ENCODE measurements at regions not wholly inside any gene's neighbourhood (a gene's known extent, or its start where the extent isn't known, plus 50 kb on each side); places are given as distances from the start of the nearest gene placed in this dataset.
"Not testable (repeated sequence)": the region's sequence is repeated elsewhere in the genome, so short reads cannot be mapped to it uniquely, and the experiment has no call there.

DNA sequence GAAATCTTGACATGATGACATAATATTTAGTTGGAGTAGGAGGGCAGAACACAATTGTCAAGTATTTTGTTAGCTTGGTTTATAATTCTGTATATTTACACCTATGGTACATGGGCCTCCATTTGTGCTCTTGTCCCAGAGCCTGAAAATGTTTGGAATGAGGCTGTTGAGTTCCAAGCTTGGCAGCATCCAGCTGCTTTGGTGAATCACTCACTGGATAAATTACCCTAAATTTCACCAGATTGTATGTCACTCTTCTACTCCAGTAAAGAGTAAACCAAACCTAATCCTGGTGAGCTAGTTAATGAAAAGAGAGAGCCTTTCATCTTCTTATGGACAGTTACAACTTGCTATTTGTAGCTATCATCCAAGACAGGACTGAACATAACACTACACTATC lies 928.7 kb downstream of the DIPK2A start:
- DNase-seq (ENCODE audit: extremely low spot score), result no peak
- ChIA-PET POLR2A (no interaction called here), CTCF (no interaction called here)
- TF ChIP-seq ZNF384 (IDR thresholded peaks at IDR 0.05), result no peak
- no peak for TF ChIP-seq SP1 (IDR thresholded peaks at IDR 0.05)
- no peak for TF ChIP-seq ARNT (IDR thresholded peaks at IDR 0.05)
- no peak for TF ChIP-seq FOXA1 (IDR thresholded peaks at IDR 0.05)
- TF ChIP-seq BHLHE40 (IDR thresholded peaks at IDR 0.05; ENCODE audit: borderline replicate concordance), result no peak
- TF ChIP-seq HDGF (IDR thresholded peaks at IDR 0.05; ENCODE audit: borderline replicate concordance), result no peak
- no peak for TF ChIP-seq SUZ12 (IDR thresholded peaks at IDR 0.05)
- TF ChIP-seq L3MBTL2 (conservative IDR thresholded peaks at IDR 0.05), result no peak
- TF ChIP-seq LEF1 (IDR thresholded peaks at IDR 0.05; ENCODE audit: borderline replicate concordance), result no peak
- TF ChIP-seq FOXK2 (IDR thresholded peaks at IDR 0.05), result no peak
- no peak for TF ChIP-seq CTBP1 (IDR thresholded peaks at IDR 0.05; ENCODE audit: borderline replicate concordance)
- TF ChIP-seq TARDBP (IDR thresholded peaks at IDR 0.05), result no peak
- TF ChIP-seq, protein P1, sequence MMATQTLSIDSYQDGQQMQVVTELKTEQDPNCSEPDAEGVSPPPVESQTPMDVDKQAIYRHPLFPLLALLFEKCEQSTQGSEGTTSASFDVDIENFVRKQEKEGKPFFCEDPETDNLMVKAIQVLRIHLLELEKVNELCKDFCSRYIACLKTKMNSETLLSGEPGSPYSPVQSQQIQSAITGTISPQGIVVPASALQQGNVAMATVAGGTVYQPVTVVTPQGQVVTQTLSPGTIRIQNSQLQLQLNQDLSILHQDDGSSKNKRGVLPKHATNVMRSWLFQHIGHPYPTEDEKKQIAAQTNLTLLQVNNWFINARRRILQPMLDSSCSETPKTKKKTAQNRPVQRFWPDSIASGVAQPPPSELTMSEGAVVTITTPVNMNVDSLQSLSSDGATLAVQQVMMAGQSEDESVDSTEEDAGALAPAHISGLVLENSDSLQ (IDR thresholded peaks at IDR 0.05), result no peak
- TF ChIP-seq FOXM1 (IDR thresholded peaks at IDR 0.05; ENCODE audit: borderline replicate concordance), result no peak
- no peak for TF ChIP-seq NFRKB (IDR thresholded peaks at IDR 0.05)
- TF ChIP-seq ELF4 (IDR thresholded peaks at IDR 0.05), result no peak

DNA sequence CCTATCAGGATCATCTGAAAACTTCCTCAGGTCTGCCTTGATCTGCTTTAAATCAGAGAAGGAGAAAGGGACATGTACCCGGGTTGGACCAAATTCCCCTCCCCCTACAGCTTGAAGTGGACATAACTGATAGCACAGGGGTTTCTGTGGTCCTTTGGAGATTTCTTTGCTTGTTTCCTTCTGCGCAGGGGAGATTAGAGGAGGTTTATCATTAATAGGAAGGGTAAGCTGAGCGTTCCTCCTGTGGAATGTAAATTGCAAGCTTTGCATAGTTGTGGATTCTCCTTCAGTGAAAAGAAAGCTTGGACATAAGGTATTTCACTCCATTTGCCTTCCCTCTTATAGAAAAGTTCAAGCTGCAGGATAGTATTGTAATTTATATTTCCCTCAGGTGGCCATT lies 936.0 kb downstream of the DIPK2A start:
- DNase-seq (ENCODE audit: extremely low spot score); POLR2A ChIA-PET; CTCF ChIA-PET: not testable (repeated sequence)

DNA sequence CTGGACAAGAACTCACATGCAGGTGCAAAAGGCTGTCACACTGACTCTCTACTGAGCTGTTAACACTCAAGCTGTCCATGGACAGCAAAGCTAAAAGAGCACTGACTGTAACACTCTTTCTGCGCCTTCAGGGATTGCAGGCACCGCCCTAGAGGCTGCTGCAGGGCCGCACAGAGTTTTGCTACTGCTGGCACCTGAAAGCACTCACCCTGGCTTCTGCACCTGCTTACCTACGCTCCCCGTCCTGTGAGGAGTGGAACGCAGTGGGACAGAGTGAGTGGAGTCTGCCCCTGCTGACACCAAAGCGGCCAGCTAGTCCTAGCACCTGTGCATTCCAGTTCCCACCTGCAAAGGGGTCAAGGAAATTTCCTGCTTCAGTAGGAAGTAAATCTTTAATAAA lies 941.3 kb downstream of the DIPK2A start:
- ChIA-PET CTCF (no interaction called here), POLR2A (no interaction called here)
- no peak for DNase-seq (ENCODE audit: extremely low spot score)
- TF ChIP-seq FOXA1 (IDR thresholded peaks at IDR 0.05), result no peak

DNA sequence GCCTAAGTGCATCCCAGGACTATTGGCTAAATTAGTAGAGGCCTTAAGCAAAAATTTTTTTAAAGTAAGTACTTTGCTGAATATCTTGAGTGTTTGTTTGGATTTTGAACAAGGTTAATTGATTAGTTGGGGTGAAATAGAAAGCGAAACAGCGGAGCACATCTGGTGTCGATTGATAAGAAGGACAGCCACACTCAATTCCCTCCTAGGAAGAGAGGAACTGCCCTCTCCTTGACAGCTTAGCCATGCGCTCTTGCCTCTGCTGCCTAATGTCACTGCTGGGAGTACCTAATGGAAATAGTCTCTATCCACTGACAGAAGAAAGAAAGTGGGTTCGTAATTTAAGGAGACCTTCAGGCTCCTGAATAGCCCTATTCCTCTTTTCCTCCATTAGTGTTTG lies 943.6 kb downstream of the DIPK2A start:
- ChIA-PET POLR2A (no interaction called here), CTCF (no interaction called here)
- no peak for TF ChIP-seq FOXK2 (IDR thresholded peaks at IDR 0.05)
- TF ChIP-seq SP1 (IDR thresholded peaks at IDR 0.05), result no peak
- no peak for TF ChIP-seq NFRKB (IDR thresholded peaks at IDR 0.05)
- no peak for TF ChIP-seq LEF1 (IDR thresholded peaks at IDR 0.05; ENCODE audit: borderline replicate concordance)
- no peak for DNase-seq (ENCODE audit: extremely low spot score)

DNA sequence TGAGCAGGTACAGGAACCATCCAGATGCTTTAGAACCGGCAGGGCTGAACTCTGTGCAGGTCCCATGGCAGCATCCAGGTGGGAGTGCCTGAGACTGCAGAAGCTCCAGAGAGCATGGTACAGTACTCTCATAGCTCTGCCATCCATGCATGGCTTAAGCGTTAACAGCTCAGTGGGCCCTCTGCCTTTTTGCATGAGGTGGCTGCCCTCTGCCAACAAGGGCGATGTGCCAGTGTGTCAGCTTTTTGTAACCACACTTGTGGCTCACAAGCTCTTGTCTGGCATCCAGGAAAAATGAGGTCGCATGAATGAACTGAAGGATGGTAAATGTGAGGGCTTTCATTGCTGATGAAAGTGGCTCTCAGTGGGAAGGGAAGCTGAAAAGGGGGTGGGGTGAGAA lies 950.1 kb downstream of the DIPK2A start:
- TF ChIP-seq SUZ12 (IDR thresholded peaks at IDR 0.05), result no peak
- no peak for TF ChIP-seq ZNF384 (IDR thresholded peaks at IDR 0.05)
- no peak for TF ChIP-seq ARNT (IDR thresholded peaks at IDR 0.05)
- no peak for TF ChIP-seq FOXM1 (IDR thresholded peaks at IDR 0.05; ENCODE audit: borderline replicate concordance)
- no peak for TF ChIP-seq SP1 (IDR thresholded peaks at IDR 0.05)
- no peak for TF ChIP-seq FOXK2 (IDR thresholded peaks at IDR 0.05)
- no peak for TF ChIP-seq LEF1 (IDR thresholded peaks at IDR 0.05; ENCODE audit: borderline replicate concordance)
- no peak for TF ChIP-seq BHLHE40 (IDR thresholded peaks at IDR 0.05; ENCODE audit: borderline replicate concordance)
- TF ChIP-seq NFRKB (IDR thresholded peaks at IDR 0.05), result no peak
- no peak for TF ChIP-seq FOXA1 (IDR thresholded peaks at IDR 0.05)
- no peak for TF ChIP-seq L3MBTL2 (conservative IDR thresholded peaks at IDR 0.05)
- no peak for TF ChIP-seq CTBP1 (IDR thresholded peaks at IDR 0.05; ENCODE audit: borderline replicate concordance)
- TF ChIP-seq TARDBP (IDR thresholded peaks at IDR 0.05), result no peak
- ChIA-PET POLR2A (no interaction called here), CTCF (no interaction called here)
- no peak for DNase-seq (ENCODE audit: extremely low spot score)

DNA sequence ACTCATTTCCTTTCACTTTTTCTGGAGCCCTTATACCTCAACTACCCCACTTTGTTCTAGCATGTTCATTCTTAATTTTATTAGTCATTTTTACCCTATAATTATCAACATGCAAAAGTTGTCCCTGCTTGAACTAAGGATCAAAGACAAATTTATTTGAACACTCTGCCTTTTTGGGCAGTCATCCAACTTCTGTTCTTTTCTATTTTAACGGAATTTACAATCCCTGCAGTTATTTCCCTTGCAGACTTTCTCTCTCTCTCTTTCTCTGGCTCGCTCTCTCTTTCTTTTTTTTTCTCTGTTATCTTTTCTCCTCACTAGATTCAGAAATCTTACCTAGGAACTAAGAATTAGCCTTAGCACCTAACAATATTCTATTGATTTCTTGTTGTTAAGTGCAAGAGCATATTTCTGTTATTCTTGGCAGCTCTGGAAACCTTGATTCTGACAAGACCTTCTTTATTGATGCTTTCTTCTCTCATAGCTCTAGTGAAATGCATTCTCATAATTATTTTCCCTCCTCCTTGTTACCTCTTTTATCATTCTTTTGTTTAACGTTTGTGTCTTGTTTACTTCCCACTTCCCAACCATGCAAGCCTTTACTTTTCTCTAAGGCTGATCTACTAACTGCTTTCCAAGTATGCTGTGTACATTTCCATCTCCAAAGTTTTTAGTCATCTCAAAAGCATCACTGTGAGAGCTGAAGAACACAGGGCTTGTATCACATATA lies 951.6 kb downstream of the DIPK2A start:
- POLR2A ChIA-PET, result no interaction called here
- TF ChIP-seq NFRKB (IDR thresholded peaks at IDR 0.05) (no peak), LEF1 (IDR thresholded peaks at IDR 0.05; ENCODE audit: borderline replicate concordance) (no peak), ARNT (IDR thresholded peaks at IDR 0.05) (no peak), BHLHE40 (IDR thresholded peaks at IDR 0.05; ENCODE audit: borderline replicate concordance) (no peak), ZNF384 (IDR thresholded peaks at IDR 0.05) (no peak), SP1 (IDR thresholded peaks at IDR 0.05) (no peak), HDGF (IDR thresholded peaks at IDR 0.05; ENCODE audit: borderline replicate concordance) (no peak), L3MBTL2 (conservative IDR thresholded peaks at IDR 0.05) (no peak), TARDBP (IDR thresholded peaks at IDR 0.05) (no peak), SUZ12 (IDR thresholded peaks at IDR 0.05) (no peak), CTBP1 (IDR thresholded peaks at IDR 0.05; ENCODE audit: borderline replicate concordance) (no peak), FOXM1 (IDR thresholded peaks at IDR 0.05; ENCODE audit: borderline replicate concordance) (no peak), FOXA1 (IDR thresholded peaks at IDR 0.05) (no peak), ELF4 (IDR thresholded peaks at IDR 0.05) (no peak)
- TF ChIP-seq, protein P1 (IDR thresholded peaks at IDR 0.05), result no peak
- CTCF ChIA-PET, result no interaction called here
- no peak for DNase-seq (ENCODE audit: extremely low spot score)

DNA sequence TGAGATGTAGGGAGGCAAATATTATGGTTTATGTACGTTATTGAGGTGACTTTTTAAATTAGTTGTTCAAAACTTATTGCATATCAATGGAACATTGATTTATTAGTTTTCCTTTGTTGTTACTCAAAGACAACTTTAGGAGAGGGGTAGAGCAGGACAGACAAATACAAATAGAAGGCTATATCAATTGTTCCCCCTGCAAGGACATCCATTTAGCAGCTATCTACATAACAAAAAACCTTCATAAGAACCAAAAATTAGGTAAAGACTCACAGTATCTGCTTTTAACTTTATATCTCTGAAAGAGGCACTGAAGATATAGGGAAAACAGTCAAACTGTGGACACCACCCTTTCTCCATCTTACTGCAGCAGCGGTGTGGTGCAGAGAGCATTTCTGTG lies 958.8 kb downstream of the DIPK2A start:
- no peak for DNase-seq (ENCODE audit: extremely low spot score)
- TF ChIP-seq FOXA1 (IDR thresholded peaks at IDR 0.05) (no peak), FOXM1 (IDR thresholded peaks at IDR 0.05; ENCODE audit: borderline replicate concordance) (no peak), SUZ12 (IDR thresholded peaks at IDR 0.05) (no peak), ARNT (IDR thresholded peaks at IDR 0.05) (no peak), SP1 (IDR thresholded peaks at IDR 0.05) (no peak), HDGF (IDR thresholded peaks at IDR 0.05; ENCODE audit: borderline replicate concordance) (no peak), CTBP1 (IDR thresholded peaks at IDR 0.05; ENCODE audit: borderline replicate concordance) (no peak), TARDBP (IDR thresholded peaks at IDR 0.05) (no peak), ZNF384 (IDR thresholded peaks at IDR 0.05) (no peak), FOXK2 (IDR thresholded peaks at IDR 0.05) (no peak), LEF1 (IDR thresholded peaks at IDR 0.05; ENCODE audit: borderline replicate concordance) (no peak), BHLHE40 (IDR thresholded peaks at IDR 0.05; ENCODE audit: borderline replicate concordance) (no peak), ELF4 (IDR thresholded peaks at IDR 0.05) (no peak)
- ChIA-PET POLR2A (no interaction called here), CTCF (no interaction called here)
